ENCODE measurements at regions not wholly inside any gene's neighbourhood (a gene's known extent, or its start where the extent isn't known, plus 50 kb on each side); places are given as distances from the start of the nearest gene placed in this dataset.

DNA sequence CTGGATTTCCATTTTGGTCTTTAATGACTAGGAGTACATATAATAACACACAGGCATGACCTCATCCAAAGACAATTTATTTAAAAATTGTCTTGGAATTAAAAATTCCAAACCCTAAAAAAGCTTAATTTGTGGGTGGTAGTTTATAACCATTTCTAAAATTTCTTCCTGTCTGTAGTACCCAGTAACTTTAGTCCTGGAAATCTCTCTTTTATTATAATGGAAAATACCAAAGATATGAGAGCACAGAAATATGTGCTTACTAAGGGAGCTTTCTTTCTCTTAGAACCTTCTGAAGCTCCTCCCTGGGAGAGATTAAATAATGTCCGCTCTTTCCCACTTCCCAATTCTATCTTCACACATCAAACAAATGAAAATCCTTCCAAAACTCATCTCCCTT lies 70.5 kb upstream of the PRL start (continued):
- TF ChIP-seq, protein P1, sequence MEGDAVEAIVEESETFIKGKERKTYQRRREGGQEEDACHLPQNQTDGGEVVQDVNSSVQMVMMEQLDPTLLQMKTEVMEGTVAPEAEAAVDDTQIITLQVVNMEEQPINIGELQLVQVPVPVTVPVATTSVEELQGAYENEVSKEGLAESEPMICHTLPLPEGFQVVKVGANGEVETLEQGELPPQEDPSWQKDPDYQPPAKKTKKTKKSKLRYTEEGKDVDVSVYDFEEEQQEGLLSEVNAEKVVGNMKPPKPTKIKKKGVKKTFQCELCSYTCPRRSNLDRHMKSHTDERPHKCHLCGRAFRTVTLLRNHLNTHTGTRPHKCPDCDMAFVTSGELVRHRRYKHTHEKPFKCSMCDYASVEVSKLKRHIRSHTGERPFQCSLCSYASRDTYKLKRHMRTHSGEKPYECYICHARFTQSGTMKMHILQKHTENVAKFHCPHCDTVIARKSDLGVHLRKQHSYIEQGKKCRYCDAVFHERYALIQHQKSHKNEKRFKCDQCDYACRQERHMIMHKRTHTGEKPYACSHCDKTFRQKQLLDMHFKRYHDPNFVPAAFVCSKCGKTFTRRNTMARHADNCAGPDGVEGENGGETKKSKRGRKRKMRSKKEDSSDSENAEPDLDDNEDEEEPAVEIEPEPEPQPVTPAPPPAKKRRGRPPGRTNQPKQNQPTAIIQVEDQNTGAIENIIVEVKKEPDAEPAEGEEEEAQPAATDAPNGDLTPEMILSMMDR (conservative IDR thresholded peaks at IDR 0.05; ENCODE audit: low read depth in 2 of 2): no peak
- no peak for TF ChIP-seq EZH2 (IDR thresholded peaks at IDR 0.05; ENCODE audit: low read depth, unreplicated experiment)
- no peak for TF ChIP-seq POLR2AphosphoS5 (IDR thresholded peaks at IDR 0.05; ENCODE audit: low read depth)
- TF ChIP-seq ZNF331 (CRISPR knock-in tag; IDR thresholded peaks at IDR 0.05; ENCODE audit: low read depth): no peak
- TF ChIP-seq STAT1 (IDR thresholded peaks at IDR 0.05; ENCODE audit: unreplicated experiment): no peak
- TF ChIP-seq, protein P2, sequence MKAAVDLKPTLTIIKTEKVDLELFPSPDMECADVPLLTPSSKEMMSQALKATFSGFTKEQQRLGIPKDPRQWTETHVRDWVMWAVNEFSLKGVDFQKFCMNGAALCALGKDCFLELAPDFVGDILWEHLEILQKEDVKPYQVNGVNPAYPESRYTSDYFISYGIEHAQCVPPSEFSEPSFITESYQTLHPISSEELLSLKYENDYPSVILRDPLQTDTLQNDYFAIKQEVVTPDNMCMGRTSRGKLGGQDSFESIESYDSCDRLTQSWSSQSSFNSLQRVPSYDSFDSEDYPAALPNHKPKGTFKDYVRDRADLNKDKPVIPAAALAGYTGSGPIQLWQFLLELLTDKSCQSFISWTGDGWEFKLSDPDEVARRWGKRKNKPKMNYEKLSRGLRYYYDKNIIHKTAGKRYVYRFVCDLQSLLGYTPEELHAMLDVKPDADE (IDR thresholded peaks at IDR 0.05): no peak
- TF ChIP-seq EZH2phosphoT487 (IDR thresholded peaks at IDR 0.05; ENCODE audit: unreplicated experiment): no peak
- no peak for TF ChIP-seq CREB1 (CRISPR knock-in tag; IDR thresholded peaks at IDR 0.05; ENCODE audit: low read depth)

DNA sequence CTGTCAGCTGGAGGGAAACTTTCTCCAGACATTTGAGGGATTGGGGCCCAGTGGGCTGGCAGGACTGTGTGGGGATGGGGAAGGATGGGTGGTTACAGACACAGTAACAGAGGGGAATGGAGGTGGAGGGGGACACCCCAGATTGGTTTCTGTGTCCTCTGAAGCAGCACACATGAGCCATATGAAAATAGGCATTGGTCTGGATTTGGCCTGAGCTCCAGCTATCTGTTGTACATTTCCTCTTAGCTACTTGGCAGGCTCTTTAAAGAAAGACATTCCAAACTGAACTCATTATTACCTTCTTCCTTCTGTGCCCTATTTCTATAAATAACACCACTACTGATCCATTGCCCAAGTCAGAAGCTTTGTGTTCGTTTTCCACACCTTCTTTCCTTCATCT lies 72.0 kb upstream of the PRL start:
- no peak overlapping the region for H3K4me3 ChIP-seq
- no peaks in the 10 kb centered on the region for H3K27me3 ChIP-seq (ENCODE audit: insufficient read depth)
- ATAC-seq: no peak
- no peaks in the 10 kb centered on the region for H3K36me3 ChIP-seq (ENCODE audit: insufficient read depth)
- no peak overlapping the region for H3K4me3 Mint-ChIP-seq
- peaks cover 10% of the 10 kb centered on the region for H3K4me1 Mint-ChIP-seq
- no peaks in the 10 kb centered on the region for H3K36me3 Mint-ChIP-seq (ENCODE audit: low read depth)
- TF ChIP-seq NANOG (IDR thresholded peaks at IDR 0.05; ENCODE audit: borderline replicate concordance): no peak
- TF ChIP-seq ZNF114 (CRISPR knock-in tag; IDR thresholded peaks at IDR 0.05): no peak
- TF ChIP-seq JUNB (IDR thresholded peaks at IDR 0.05; ENCODE audit: unreplicated experiment): no peak
- no peak for TF ChIP-seq CREB1 (CRISPR knock-in tag; IDR thresholded peaks at IDR 0.05; ENCODE audit: low read depth)
- TF ChIP-seq, protein P1 (conservative IDR thresholded peaks at IDR 0.05; ENCODE audit: low read depth in 2 of 2): no peak
- TF ChIP-seq EZH2phosphoT487 (IDR thresholded peaks at IDR 0.05; ENCODE audit: unreplicated experiment): no peak
- no peak for TF ChIP-seq ZNF331 (CRISPR knock-in tag; IDR thresholded peaks at IDR 0.05; ENCODE audit: low read depth)
- no peaks in the 10 kb centered on the region for H3F3A ChIP-seq (replicated peaks; ENCODE audit: low read depth)
- H3K79me2 ChIP-seq (replicated peaks; ENCODE audit: insufficient read depth): no peaks in the 10 kb centered on the region
- peaks cover 12% of the 10 kb centered on the region for H3K4me1 ChIP-seq (ENCODE audit: insufficient read depth)
- no peak overlapping the region for H2AFZ ChIP-seq
- peaks cover 2% of the 10 kb centered on the region for H3K27me3 Mint-ChIP-seq (ENCODE audit: insufficient read depth, low read depth, poor library complexity)
- H3K27ac Mint-ChIP-seq: no peak overlapping the region
- no peaks in the 10 kb centered on the region for H3K9me2 ChIP-seq (ENCODE audit: insufficient read depth)
- H4K20me1 ChIP-seq (replicated peaks; ENCODE audit: insufficient read depth): no peaks in the 10 kb centered on the region
- H3K9me3 Mint-ChIP-seq: no peaks in the 10 kb centered on the region; the same call in 2 of the 3 replicates
- H3K4me2 ChIP-seq: no peak overlapping the region
- no peak for DNase-seq (ENCODE audit: low spot score)
- H3K27ac ChIP-seq (ENCODE audit: low read depth): no peak overlapping the region

Measured in GM23338 (cell line).